ENCODE measurements at regions not wholly inside any gene's neighbourhood (a gene's known extent, or its start where the extent isn't known, plus 50 kb on each side); places are given as distances from the start of the nearest gene placed in this dataset.
"Not testable (repeated sequence)": the region's sequence is repeated elsewhere in the genome, so short reads cannot be mapped to it uniquely, and the experiment has no call there.

DNA sequence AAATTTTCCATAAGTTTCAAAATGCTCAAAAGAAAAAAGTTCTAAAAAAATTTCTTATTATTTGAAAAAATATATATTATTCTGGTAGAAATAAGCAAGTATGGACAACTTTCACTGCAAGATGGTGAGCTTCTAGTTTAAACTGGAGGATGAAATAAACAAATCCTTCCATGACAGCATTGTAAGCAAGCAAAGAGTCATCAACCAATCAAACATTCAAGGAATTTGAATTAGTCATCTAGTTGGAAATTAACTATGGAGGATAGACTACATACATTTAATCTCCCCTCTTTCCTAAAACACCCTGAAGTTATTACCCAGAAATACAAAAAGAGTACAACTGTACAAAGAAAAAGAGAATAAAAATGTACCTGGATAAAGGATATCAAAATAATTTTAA, 51.0 kb upstream of the IRX5 start:
- H3K27ac Mint-ChIP-seq (ENCODE audit: unreplicated experiment), result no peak overlapping the region
- peaks cover 2% of the 10 kb centered on the region for H3K9me3 Mint-ChIP-seq (ENCODE audit: low read depth, unreplicated experiment)
- intact Hi-C loops (cut with micrococcal nuclease; ENCODE audit: unreplicated experiment), result no loop called here
- H3K4me3 Mint-ChIP-seq (ENCODE audit: low read depth, unreplicated experiment), result no peak overlapping the region
- no peaks in the 10 kb centered on the region for H3K4me1 Mint-ChIP-seq (ENCODE audit: low read depth, unreplicated experiment)
- H3K27me3 Mint-ChIP-seq (ENCODE audit: unreplicated experiment), result no peaks in the 10 kb centered on the region
- no peak for DNase-seq
- no TSS peak for BruUV-seq (replicated peaks)
- no peaks in the 10 kb centered on the region for H3K36me3 Mint-ChIP-seq (ENCODE audit: insufficient read depth, unreplicated experiment)
- CTCF ChIA-PET, result interaction anchor here (0.8 kb wide), 1 partner anchor 29 kb away, joined by 3 read pairs; no protein-coding TSS in a partner anchor
- no peak for TF ChIP-seq CTCF (IDR thresholded peaks at IDR 0.05; ENCODE audit: unreplicated experiment)

DNA sequence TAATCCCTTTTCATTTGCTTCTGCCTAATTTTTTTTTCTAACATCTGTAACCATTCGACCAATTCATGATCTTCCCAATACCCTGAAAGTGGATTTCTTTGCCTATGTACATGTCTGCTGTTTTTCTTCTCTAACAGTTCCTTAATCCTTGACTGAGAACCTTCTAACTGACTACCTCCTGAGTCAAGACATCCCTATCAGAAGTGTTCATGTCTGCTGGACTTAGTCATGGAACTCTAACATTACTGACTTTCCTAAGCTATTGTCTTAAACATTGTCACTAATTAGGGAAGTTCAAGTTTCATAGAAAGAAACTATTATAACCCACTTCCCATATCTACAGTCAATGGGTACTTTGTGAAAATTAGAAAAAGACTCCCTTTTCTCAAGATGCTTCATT, 52.4 kb upstream of the IRX5 start:
- no TSS peak for BruUV-seq (replicated peaks)
- CTCF ChIA-PET, result no interaction called here
- intact Hi-C loops (cut with micrococcal nuclease; ENCODE audit: unreplicated experiment), result no loop called here

DNA sequence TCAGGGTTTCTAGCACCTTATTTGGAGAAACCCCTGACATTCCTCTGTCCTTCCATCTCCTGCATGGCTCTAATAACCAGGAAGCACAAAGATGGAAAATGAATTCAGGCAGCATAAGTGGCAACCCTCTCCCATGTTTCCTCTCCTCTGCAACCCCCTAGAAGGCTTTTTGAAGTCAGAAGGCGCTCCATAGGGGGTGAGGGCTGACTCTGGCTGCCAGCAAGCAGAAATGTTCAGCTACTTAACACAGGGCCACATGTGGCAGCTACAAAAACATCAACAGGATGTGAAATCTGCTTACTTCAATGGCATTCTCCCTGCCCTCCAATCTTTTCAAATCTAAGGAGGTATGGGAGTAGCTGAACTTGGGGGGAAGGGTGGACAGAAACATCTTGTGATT, 55.2 kb upstream of the IRX5 start:
- intact Hi-C loops (cut with micrococcal nuclease; ENCODE audit: unreplicated experiment), result no loop called here
- CTCF ChIA-PET, result no interaction called here
- H3K9me3 Mint-ChIP-seq (ENCODE audit: low read depth, unreplicated experiment), result no peaks in the 10 kb centered on the region
- no peak overlapping the region for H3K4me3 Mint-ChIP-seq (ENCODE audit: low read depth, unreplicated experiment)
- no peaks in the 10 kb centered on the region for H3K27me3 Mint-ChIP-seq (ENCODE audit: unreplicated experiment)
- BruUV-seq (replicated peaks), result no TSS peak
- TF ChIP-seq CTCF (IDR thresholded peaks at IDR 0.05; ENCODE audit: unreplicated experiment), result no peak
- no peak overlapping the region for H3K27ac Mint-ChIP-seq (ENCODE audit: unreplicated experiment)
- H3K36me3 Mint-ChIP-seq (ENCODE audit: insufficient read depth, unreplicated experiment), result no peaks in the 10 kb centered on the region
- no peak for DNase-seq
- no peaks in the 10 kb centered on the region for H3K4me1 Mint-ChIP-seq (ENCODE audit: low read depth, unreplicated experiment)

More for the DNA sequence above, 52.4 kb upstream of the IRX5 start:
- no peak overlapping the region for H3K4me3 Mint-ChIP-seq (ENCODE audit: low read depth, unreplicated experiment)
- no peak overlapping the region for H3K27ac Mint-ChIP-seq (ENCODE audit: unreplicated experiment)
- no peaks in the 10 kb centered on the region for H3K9me3 Mint-ChIP-seq (ENCODE audit: low read depth, unreplicated experiment)
- no peak for TF ChIP-seq CTCF (IDR thresholded peaks at IDR 0.05; ENCODE audit: unreplicated experiment)
- no peaks in the 10 kb centered on the region for H3K4me1 Mint-ChIP-seq (ENCODE audit: low read depth, unreplicated experiment)
- no peak for DNase-seq
- no peaks in the 10 kb centered on the region for H3K36me3 Mint-ChIP-seq (ENCODE audit: insufficient read depth, unreplicated experiment)
- H3K27me3 Mint-ChIP-seq (ENCODE audit: unreplicated experiment), result no peaks in the 10 kb centered on the region

GRCh38 chr16:54873716-54874373, 56.8 kb upstream of the IRX5 start:
- H3K27me3 Mint-ChIP-seq (ENCODE audit: unreplicated experiment); H3K27ac Mint-ChIP-seq (ENCODE audit: unreplicated experiment); BruUV-seq (replicated peaks); H3K4me3 Mint-ChIP-seq (ENCODE audit: low read depth, unreplicated experiment); H3K36me3 Mint-ChIP-seq (ENCODE audit: insufficient read depth, unreplicated experiment); DNase-seq; H3K4me1 Mint-ChIP-seq (ENCODE audit: low read depth, unreplicated experiment); intact Hi-C loops (cut with micrococcal nuclease; ENCODE audit: unreplicated experiment); CTCF ChIA-PET; H3K9me3 Mint-ChIP-seq (ENCODE audit: low read depth, unreplicated experiment): not testable (repeated sequence)

GRCh38 chr16:54873071-54873470, 57.6 kb upstream of the IRX5 start:
- no peaks in the 10 kb centered on the region for H3K27me3 Mint-ChIP-seq (ENCODE audit: unreplicated experiment)
- CTCF ChIA-PET, result no interaction called here
- BruUV-seq (replicated peaks), result no TSS peak
- intact Hi-C loops (cut with micrococcal nuclease; ENCODE audit: unreplicated experiment), result no loop called here
- DNase-seq, result no peak
- H3K4me1 Mint-ChIP-seq (ENCODE audit: low read depth, unreplicated experiment), result no peaks in the 10 kb centered on the region
- H3K36me3 Mint-ChIP-seq (ENCODE audit: insufficient read depth, unreplicated experiment), result no peaks in the 10 kb centered on the region
- TF ChIP-seq CTCF (IDR thresholded peaks at IDR 0.05; ENCODE audit: unreplicated experiment), result no peak
- no peak overlapping the region for H3K4me3 Mint-ChIP-seq (ENCODE audit: low read depth, unreplicated experiment)
- no peak overlapping the region for H3K27ac Mint-ChIP-seq (ENCODE audit: unreplicated experiment)
- H3K9me3 Mint-ChIP-seq (ENCODE audit: low read depth, unreplicated experiment), result no peaks in the 10 kb centered on the region
